HCT116 (cell line): ENCODE measurements at regions not wholly inside any gene's neighbourhood (a gene's known extent, or its start where the extent isn't known, plus 50 kb on each side); places are given as distances from the start of the nearest gene placed in this dataset.

Experiments
- ATAC-seq: fragments of 200-7000 bp; cut with Tn5 transposase; 2 replicates; pipeline ENCODE4 v1.9.1; 2020; ENCODE audit warnings: mild to moderate bottlenecking, moderate library complexity
- BruUV-seq: library from RNA; stranded (reverse); fragments of 400-500 nt; replicated peaks from 2 replicates; lab custom pipeline; 2021; lab: Mats Ljungman, UMichigan
- CTCF ChIA-PET: fragments of 300-600 bp; sonication (Branson Sonifier 250); formaldehyde crosslinking; loops from one replicate; lab custom pipeline; 2021; ENCODE audit warnings: antibody characterized with exemption; lab: Charles Lee
- POLR2A ChIA-PET: fragments of 300-600, 350-600 bp; sonication (Branson Sonifier 250); formaldehyde crosslinking; loops from one replicate; lab custom pipeline; 2021; ENCODE audit warnings: antibody characterized with exemption; lab: Charles Lee
- RAD21 ChIA-PET, 2 experiments: fragments of 300-600 bp; sonication (Branson Sonifier 250); formaldehyde crosslinking; loops; one replicate each; lab custom pipeline; 2023; ENCODE audit warnings: low total read pairs in 2 of 2; ENCODE audit not compliant: uncharacterized antibody in 2 of 2, unreplicated experiment in 2 of 2, low non-redundant PET in 1 of 2; lab: Charles Lee
- DNase-seq: peaks from one replicate; pipeline ENCODE4 v3.0.0-alpha.2; 2010; ENCODE audit warnings: low read depth, low spot score
- H2AFZ ChIP-seq: fragments of 200-600 bp; shearing (Covaris generic), sonication (generic); 2 replicates; pipeline ENCODE4 v1.6.1; 2017; ENCODE audit warnings: low read depth, mixed run types, mixed read lengths, antibody characterized with exemption, low read length; ENCODE audit not compliant: poor library complexity, severe bottlenecking
- H3K27ac ChIP-seq: 2 replicates; pipeline ENCODE4 v1.5.1; 2012; ENCODE audit warnings: low read depth, low read length
- H3K27me3 ChIP-seq: fragments of 200-600 bp; sonication (generic); 2 replicates; pipeline ENCODE4 v1.6.1; 2016; ENCODE audit warnings: mixed run types, low read length, mixed read lengths; ENCODE audit not compliant: insufficient read depth
- H3K36me3 ChIP-seq, 2 experiments: fragments of 200-500 bp in 1 of 2; fragments of 200-600 bp in 1 of 2; sonication (Bioruptor generic) in 1 of 2; sonication (generic) in 1 of 2; 2 replicates each; pipeline versions ENCODE4 v1.5.1 to v1.6.1; 2014 to 2016; ENCODE audit warnings: low read length in 2 of 2, inconsistent platforms in 1 of 2, mixed read lengths in 1 of 2, mixed run types in 1 of 2; ENCODE audit not compliant: insufficient read depth in 2 of 2, control insufficient read depth in 1 of 2
- H3K4me1 ChIP-seq, 2 experiments: fragments of 200-600 bp in 1 of 2; sonication (generic) in 1 of 2; 2 replicates each; pipeline versions ENCODE4 v1.5.1 to v1.6.1; 2012 to 2017; ENCODE audit warnings: low read length in 2 of 2, inconsistent platforms in 1 of 2, mild to moderate bottlenecking in 1 of 2, mixed read lengths in 1 of 2, mixed run types in 1 of 2, moderate library complexity in 1 of 2; ENCODE audit not compliant: insufficient read depth in 2 of 2, control insufficient read depth in 1 of 2
- H3K4me2 ChIP-seq: fragments of 200-600 bp; sonication (generic); 2 replicates; pipeline ENCODE4 v1.6.1; 2017; ENCODE audit warnings: mixed run types, low read length, mixed read lengths
- H3K4me3 ChIP-seq, 2 experiments: fragments of 200-600 bp in 1 of 2; sonication (generic) in 1 of 2; replicated peaks in 1 of 2; 2 replicates each; pipeline ENCODE4 v1.5.1; 2011 to 2016; ENCODE audit warnings: low read length in 2 of 2, control low read depth in 1 of 2, low read depth in 1 of 2, mild to moderate bottlenecking in 1 of 2, mixed read lengths in 1 of 2, mixed run types in 1 of 2
- H3K79me2 ChIP-seq: fragments of 200-600 bp; sonication (generic); 2 replicates; pipeline ENCODE4 v1.6.1; 2017; ENCODE audit warnings: mild to moderate bottlenecking, mixed run types, low read length, moderate library complexity, mixed read lengths; ENCODE audit not compliant: insufficient read depth
- H3K9ac ChIP-seq: fragments of 200-600 bp; sonication (generic); 2 replicates; pipeline ENCODE4 v1.6.1; 2016; ENCODE audit warnings: low read length, mixed read lengths
- H3K9me2 ChIP-seq: fragments of 200-600 bp; sonication (generic), shearing (Covaris generic); 2 replicates; pipeline ENCODE4 v1.6.1; 2017; ENCODE audit warnings: mixed run types, mild to moderate bottlenecking, moderate library complexity; ENCODE audit not compliant: insufficient read depth
- H3K9me3 ChIP-seq, 2 experiments: fragments of 200-500 bp in 1 of 2; fragments of 200-600 bp in 1 of 2; sonication (Bioruptor generic) in 1 of 2; sonication (generic) in 1 of 2; 2 replicates each; pipeline ENCODE4 v1.6.1; 2014 to 2017; ENCODE audit warnings: low read length in 2 of 2, mixed read lengths in 2 of 2, inconsistent platforms in 1 of 2, low read depth in 1 of 2, mild to moderate bottlenecking in 1 of 2, mixed run types in 1 of 2, moderate library complexity in 1 of 2; ENCODE audit not compliant: control insufficient read depth in 1 of 2, insufficient read depth in 1 of 2
- H4K20me1 ChIP-seq: fragments of 200-600 bp; sonication (generic), shearing (Covaris generic); 2 replicates; pipeline ENCODE4 v1.6.1; 2017; ENCODE audit warnings: mixed run types, mild to moderate bottlenecking, moderate library complexity; ENCODE audit not compliant: insufficient read depth
- CBX3 ChIP-seq: IDR thresholded peaks from 2 replicates; pipeline ENCODE4 v1.6.1; 2012; ENCODE audit warnings: low read depth
- ELF1 ChIP-seq: IDR thresholded peaks from 2 replicates; pipeline ENCODE4 v1.6.1; 2012; ENCODE audit warnings: low read depth, borderline replicate concordance
- EZH2 ChIP-seq: fragments of 200-600 bp; sonication (generic); IDR thresholded peaks from 2 replicates; pipeline ENCODE4 v1.6.1; 2017; ENCODE audit warnings: antibody characterized with exemption, mixed run types
- EZH2phosphoT487 ChIP-seq: fragments of 200-600 bp; IDR thresholded peaks from 2 replicates; pipeline ENCODE4 v1.6.1; 2018; ENCODE audit warnings: antibody characterized with exemption, borderline replicate concordance
- JUND ChIP-seq: IDR thresholded peaks from 2 replicates; pipeline ENCODE4 v1.6.1; 2012
- POLR2A ChIP-seq: IDR thresholded peaks from 2 replicates; pipeline ENCODE4 v1.7.0; 2011; ENCODE audit warnings: borderline replicate concordance; ENCODE audit not compliant: insufficient read depth, insufficient read length; ENCODE audit errors: extremely low read depth
- POLR2AphosphoS5 ChIP-seq: IDR thresholded peaks from 2 replicates; pipeline ENCODE4 v1.6.1; 2011; ENCODE audit warnings: mild to moderate bottlenecking, low read depth, low read length, moderate library complexity
- RAD21 ChIP-seq: IDR thresholded peaks from 2 replicates; pipeline ENCODE4 v1.6.1; 2012; ENCODE audit warnings: low read depth, mild to moderate bottlenecking
- SRF ChIP-seq: IDR thresholded peaks from 2 replicates; pipeline ENCODE4 v1.6.1; 2012; ENCODE audit warnings: low read depth
- YY1 ChIP-seq: IDR thresholded peaks from 2 replicates; pipeline ENCODE4 v1.6.1; 2011; ENCODE audit warnings: low read length, low read depth, moderate library complexity, mild to moderate bottlenecking; ENCODE audit not compliant: insufficient replicate concordance; ENCODE audit errors: extremely low read depth
- ZNF274 ChIP-seq: fragments of 200-500 bp; sonication (Bioruptor generic); IDR thresholded peaks from 2 replicates; pipeline ENCODE4 v1.6.1; 2014; ENCODE audit warnings: mild to moderate bottlenecking, low read depth, low read length, inconsistent platforms
- intact Hi-C: fragments of 100-400 bp; cut with micrococcal nuclease; formaldehyde crosslinking; loops from 2 replicates; pipeline ENCODE4 v1.10.0; 2022
- TF ChIP-seq, protein P1 (sequence below): IDR thresholded peaks from 2 replicates; pipeline ENCODE4 v1.6.1; 2012
- TF ChIP-seq, protein P2 (sequence below): IDR thresholded peaks from 2 replicates; pipeline ENCODE4 v1.6.1; 2012
- TF ChIP-seq, protein P3 (sequence below): IDR thresholded peaks from 2 replicates; pipeline ENCODE4 v1.6.1; 2011; ENCODE audit warnings: mild to moderate bottlenecking, low read length, moderate library complexity; ENCODE audit not compliant: insufficient replicate concordance; ENCODE audit errors: extremely low read depth

- Histone ChIP-seq H3K9ac (no peak overlapping the region), H3K4me1 (no peaks in the 10 kb centered on the region), H3K27me3 (peaks cover 67% of the 10 kb centered on the region), H3K27ac (no peak overlapping the region), H3K4me2 (no peak overlapping the region), H3K9me3 (no peaks in the 10 kb centered on the region), H3K4me3 (no peak overlapping the region), H3K79me2 (no peaks in the 10 kb centered on the region), H3K36me3 (no peaks in the 10 kb centered on the region), H4K20me1 (no peaks in the 10 kb centered on the region), H2AFZ (no peak overlapping the region), H3K9me2 (no peaks in the 10 kb centered on the region)
- ATAC-seq (no peak), DNase-seq (no peak)
- ChIA-PET POLR2A (no interaction called here), CTCF (no interaction called here), RAD21 (no interaction called here)
- TF ChIP-seq POLR2AphosphoS5 (no peak), YY1 (no peak)
- intact Hi-C loops, result no loop called here
- no TSS peak for BruUV-seq
Measured at GRCh38 chr11:19453651-19454257, 213.0 kb upstream of the E2F8 start.

DNA sequence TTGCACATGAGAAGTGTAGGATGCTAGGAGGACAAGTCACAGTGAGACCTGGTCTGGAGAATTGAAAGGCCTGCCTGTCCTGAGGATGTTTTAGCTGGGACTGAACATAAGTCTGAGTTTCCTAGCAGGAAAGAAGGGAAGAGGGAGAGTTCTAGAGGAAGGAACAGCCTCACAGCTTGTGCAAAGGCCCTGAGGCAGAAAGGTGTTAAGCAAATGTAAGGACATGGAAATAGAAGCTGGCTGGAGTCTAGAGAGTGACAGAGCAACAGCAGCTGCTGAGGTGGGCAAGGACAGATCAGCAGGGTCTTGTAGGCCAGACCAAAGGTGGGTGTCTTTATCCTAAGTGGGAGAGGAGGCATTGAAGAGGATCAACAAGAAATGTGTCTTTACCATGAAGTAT lies 210.9 kb upstream of the E2F8 start:
- Histone ChIP-seq H4K20me1 (no peaks in the 10 kb centered on the region), H3K4me3 (no peak overlapping the region), H3K27me3 (peaks cover 65% of the 10 kb centered on the region), H3K27ac (no peak overlapping the region), H3K9me2 (no peaks in the 10 kb centered on the region), H3K4me2 (no peak overlapping the region), H3K4me1 (no peaks in the 10 kb centered on the region), H3K9ac (no peak overlapping the region), H2AFZ (no peak overlapping the region), H3K36me3 (no peaks in the 10 kb centered on the region), H3K79me2 (no peaks in the 10 kb centered on the region), H3K9me3 (no peaks in the 10 kb centered on the region)
- no peak for DNase-seq
- TF ChIP-seq ZNF274 (no peak), RAD21 (no peak), SRF (no peak), POLR2A (no peak), JUND (no peak), EZH2 (no peak), YY1 (no peak), EZH2phosphoT487 (no peak), CBX3 (no peak), ELF1 (no peak)
- TF ChIP-seq, protein P1, sequence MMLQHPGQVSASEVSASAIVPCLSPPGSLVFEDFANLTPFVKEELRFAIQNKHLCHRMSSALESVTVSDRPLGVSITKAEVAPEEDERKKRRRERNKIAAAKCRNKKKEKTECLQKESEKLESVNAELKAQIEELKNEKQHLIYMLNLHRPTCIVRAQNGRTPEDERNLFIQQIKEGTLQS, result no peak
- TF ChIP-seq, protein P2, sequence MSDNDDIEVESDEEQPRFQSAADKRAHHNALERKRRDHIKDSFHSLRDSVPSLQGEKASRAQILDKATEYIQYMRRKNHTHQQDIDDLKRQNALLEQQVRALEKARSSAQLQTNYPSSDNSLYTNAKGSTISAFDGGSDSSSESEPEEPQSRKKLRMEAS, result no peak
- TF ChIP-seq, protein P3, sequence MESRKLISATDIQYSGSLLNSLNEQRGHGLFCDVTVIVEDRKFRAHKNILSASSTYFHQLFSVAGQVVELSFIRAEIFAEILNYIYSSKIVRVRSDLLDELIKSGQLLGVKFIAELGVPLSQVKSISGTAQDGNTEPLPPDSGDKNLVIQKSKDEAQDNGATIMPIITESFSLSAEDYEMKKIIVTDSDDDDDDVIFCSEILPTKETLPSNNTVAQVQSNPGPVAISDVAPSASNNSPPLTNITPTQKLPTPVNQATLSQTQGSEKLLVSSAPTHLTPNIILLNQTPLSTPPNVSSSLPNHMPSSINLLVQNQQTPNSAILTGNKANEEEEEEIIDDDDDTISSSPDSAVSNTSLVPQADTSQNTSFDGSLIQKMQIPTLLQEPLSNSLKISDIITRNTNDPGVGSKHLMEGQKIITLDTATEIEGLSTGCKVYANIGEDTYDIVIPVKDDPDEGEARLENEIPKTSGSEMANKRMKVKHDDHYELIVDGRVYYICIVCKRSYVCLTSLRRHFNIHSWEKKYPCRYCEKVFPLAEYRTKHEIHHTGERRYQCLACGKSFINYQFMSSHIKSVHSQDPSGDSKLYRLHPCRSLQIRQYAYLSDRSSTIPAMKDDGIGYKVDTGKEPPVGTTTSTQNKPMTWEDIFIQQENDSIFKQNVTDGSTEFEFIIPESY, result no peak
- POLR2A ChIA-PET, result no interaction called here
- CTCF ChIA-PET, result no interaction called here
- BruUV-seq, result no TSS peak
- RAD21 ChIA-PET, result no interaction called here
- intact Hi-C loops, result no loop called here
- no peak for ATAC-seq
